ENCODE measurements at regions not wholly inside any gene's neighbourhood (a gene's known extent, or its start where the extent isn't known, plus 50 kb on each side); places are given as distances from the start of the nearest gene placed in this dataset.

DNA sequence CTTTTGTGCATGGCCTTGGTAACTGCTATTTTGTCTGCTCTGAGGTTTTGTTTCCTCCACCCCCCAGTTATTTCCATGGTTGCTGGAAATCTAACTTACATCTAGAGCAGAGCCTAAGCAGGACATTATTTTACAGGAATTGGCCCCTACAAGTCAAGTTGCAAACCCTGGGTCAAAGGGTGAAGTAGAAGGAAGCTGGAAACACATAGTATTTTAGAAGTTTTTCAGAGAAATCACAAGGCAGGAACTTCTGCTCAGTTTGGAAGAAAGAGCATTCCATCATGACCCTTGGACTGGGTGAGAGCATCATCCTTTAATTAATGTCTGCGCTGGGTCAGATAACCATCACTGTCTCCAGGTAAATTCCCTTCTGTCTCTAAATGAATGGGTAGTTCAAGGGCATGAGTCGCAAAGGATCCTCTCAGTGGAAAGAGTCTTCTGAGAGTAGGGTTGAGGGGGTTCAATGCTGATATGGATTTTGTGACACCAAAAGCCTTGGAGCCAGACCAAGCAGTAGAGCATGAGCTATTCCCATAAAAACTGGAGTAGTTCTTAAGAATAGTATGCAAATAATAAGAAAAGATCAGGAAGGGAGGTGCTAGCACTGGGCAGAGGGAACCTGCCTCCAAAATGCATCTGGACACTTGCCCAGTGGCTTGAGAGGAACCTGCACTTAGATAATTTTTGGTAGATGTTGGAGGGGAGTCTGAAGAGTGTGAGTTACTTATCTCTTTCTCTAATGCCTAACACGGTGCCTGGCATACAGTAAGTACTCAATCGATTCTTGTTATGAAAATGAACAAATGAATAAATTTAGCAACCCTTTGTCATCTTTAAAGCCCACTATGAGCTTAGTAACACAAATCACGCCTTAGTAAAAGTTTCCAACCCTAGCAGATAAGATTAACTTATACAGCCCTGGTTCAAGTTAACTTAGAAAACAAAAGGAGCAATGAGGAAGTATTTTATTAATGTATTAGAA is 160.6 kb upstream of the ADO start:
- Histone ChIP-seq H3K9me3 (no peaks in the 10 kb centered on the region), H3K36me3 (no peaks in the 10 kb centered on the region), H3K4me3 (no peak overlapping the region), H3K27ac (no peak overlapping the region), H3K27me3 (no peaks in the 10 kb centered on the region), H3K4me1 (no peaks in the 10 kb centered on the region)
- TF ChIP-seq POLR2A (IDR thresholded peaks at IDR 0.05) = no peak
- TF ChIP-seq, protein P1, sequence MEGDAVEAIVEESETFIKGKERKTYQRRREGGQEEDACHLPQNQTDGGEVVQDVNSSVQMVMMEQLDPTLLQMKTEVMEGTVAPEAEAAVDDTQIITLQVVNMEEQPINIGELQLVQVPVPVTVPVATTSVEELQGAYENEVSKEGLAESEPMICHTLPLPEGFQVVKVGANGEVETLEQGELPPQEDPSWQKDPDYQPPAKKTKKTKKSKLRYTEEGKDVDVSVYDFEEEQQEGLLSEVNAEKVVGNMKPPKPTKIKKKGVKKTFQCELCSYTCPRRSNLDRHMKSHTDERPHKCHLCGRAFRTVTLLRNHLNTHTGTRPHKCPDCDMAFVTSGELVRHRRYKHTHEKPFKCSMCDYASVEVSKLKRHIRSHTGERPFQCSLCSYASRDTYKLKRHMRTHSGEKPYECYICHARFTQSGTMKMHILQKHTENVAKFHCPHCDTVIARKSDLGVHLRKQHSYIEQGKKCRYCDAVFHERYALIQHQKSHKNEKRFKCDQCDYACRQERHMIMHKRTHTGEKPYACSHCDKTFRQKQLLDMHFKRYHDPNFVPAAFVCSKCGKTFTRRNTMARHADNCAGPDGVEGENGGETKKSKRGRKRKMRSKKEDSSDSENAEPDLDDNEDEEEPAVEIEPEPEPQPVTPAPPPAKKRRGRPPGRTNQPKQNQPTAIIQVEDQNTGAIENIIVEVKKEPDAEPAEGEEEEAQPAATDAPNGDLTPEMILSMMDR (IDR thresholded peaks at IDR 0.05) = no peak
- DNase-seq = no peak
- intact Hi-C loops (cut with DNase I; ENCODE audit: low total_unique reads) = no loop called here

- H3K4me3 ChIP-seq = no peak overlapping the region
- H3K4me1 ChIP-seq = no peaks in the 10 kb centered on the region
- intact Hi-C loops (cut with DNase I; ENCODE audit: low total_unique reads) = no loop called here
- no peaks in the 10 kb centered on the region for H3K36me3 ChIP-seq
- H3K27ac ChIP-seq = no peak overlapping the region
- H3K9me3 ChIP-seq = no peaks in the 10 kb centered on the region
- H3K27me3 ChIP-seq = no peaks in the 10 kb centered on the region
- DNase-seq = no peak
- TF ChIP-seq POLR2A (IDR thresholded peaks at IDR 0.05) = no peak
- TF ChIP-seq, protein P1 (IDR thresholded peaks at IDR 0.05) = no peak
Measured at GRCh38 chr10:62647375-62648092, 157.0 kb upstream of the ADO start.

GRCh38 chr10:62648921-62649320 is 155.6 kb upstream of the ADO start:
- TF ChIP-seq, protein P1 (IDR thresholded peaks at IDR 0.05) = no peak
- TF ChIP-seq POLR2A (IDR thresholded peaks at IDR 0.05) = no peak
- Histone ChIP-seq H3K27me3 (no peaks in the 10 kb centered on the region), H3K36me3 (no peaks in the 10 kb centered on the region), H3K4me1 (no peaks in the 10 kb centered on the region), H3K9me3 (no peaks in the 10 kb centered on the region), H3K27ac (no peak overlapping the region), H3K4me3 (no peak overlapping the region)
- DNase-seq = no peak
- intact Hi-C loops (cut with DNase I; ENCODE audit: low total_unique reads) = no loop called here

DNA sequence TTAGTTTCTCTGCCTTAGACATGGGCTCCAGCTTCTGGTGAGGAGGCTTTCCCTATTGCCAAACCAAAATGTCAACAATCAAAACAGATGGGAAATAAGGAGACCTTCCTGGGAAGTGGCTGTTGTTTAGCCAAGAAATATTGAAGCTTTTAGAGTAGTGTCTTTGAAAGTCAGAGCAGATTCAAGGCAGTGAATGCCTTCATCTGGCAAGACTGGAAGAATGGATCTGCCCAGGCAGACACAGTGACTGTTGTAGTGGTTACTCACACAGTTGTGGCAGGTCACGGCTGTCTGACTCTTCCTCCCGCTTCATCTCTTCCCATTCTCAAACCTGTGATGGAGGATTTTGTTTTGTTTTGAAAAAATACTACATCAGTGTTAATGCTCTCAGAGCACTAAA is 154.1 kb upstream of the ADO start:
- Histone ChIP-seq H3K27ac (no peak overlapping the region), H3K9me3 (no peaks in the 10 kb centered on the region), H3K27me3 (no peaks in the 10 kb centered on the region), H3K4me3 (no peak overlapping the region), H3K4me1 (no peaks in the 10 kb centered on the region), H3K36me3 (no peaks in the 10 kb centered on the region)
- DNase-seq = no peak
- TF ChIP-seq, protein P1 (IDR thresholded peaks at IDR 0.05) = no peak
- TF ChIP-seq POLR2A (IDR thresholded peaks at IDR 0.05) = no peak
- intact Hi-C loops (cut with DNase I; ENCODE audit: low total_unique reads) = no loop called here

GRCh38 chr10:62651341-62651740 is 153.2 kb upstream of the ADO start:
- intact Hi-C loops (cut with DNase I; ENCODE audit: low total_unique reads) = no loop called here
- no peaks in the 10 kb centered on the region for H3K4me1 ChIP-seq

More at GRCh38 chr10:62651341-62651740, 153.2 kb upstream of the ADO start:
- no peaks in the 10 kb centered on the region for H3K9me3 ChIP-seq
- H3K27ac ChIP-seq = no peak overlapping the region
- H3K27me3 ChIP-seq = no peaks in the 10 kb centered on the region
- no peak overlapping the region for H3K4me3 ChIP-seq
- no peak for DNase-seq
- TF ChIP-seq, protein P1 (IDR thresholded peaks at IDR 0.05) = no peak
- TF ChIP-seq POLR2A (IDR thresholded peaks at IDR 0.05) = no peak
- H3K36me3 ChIP-seq = no peaks in the 10 kb centered on the region
